H9 (cell line): ENCODE measurements at regions not wholly inside any gene's neighbourhood (a gene's known extent, or its start where the extent isn't known, plus 50 kb on each side); places are given as distances from the start of the nearest gene placed in this dataset.

Experiments
- DNase-seq: peaks from one replicate; pipeline ENCODE4 v3.0.0-alpha.2; 2017
- H2AFZ ChIP-seq: one replicate; pipeline ENCODE4 v1.6.1; 2013; ENCODE audit warnings: mild to moderate bottlenecking, low read length, control low read depth, moderate library complexity
- H2AK5ac ChIP-seq: 2 replicates; pipeline ENCODE4 v1.6.1; 2013; ENCODE audit warnings: low read length, control low read depth, mixed read lengths; ENCODE audit not compliant: insufficient read length
- H2BK120ac ChIP-seq: one replicate; pipeline ENCODE4 v1.6.1; 2013; ENCODE audit warnings: low read depth, mild to moderate bottlenecking, low read length, control low read depth, inconsistent platforms; ENCODE audit not compliant: poor library complexity, severe bottlenecking
- H2BK12ac ChIP-seq: 2 replicates; pipeline ENCODE4 v1.6.1; 2013; ENCODE audit warnings: low read length, control low read depth, mixed read lengths, low read depth; ENCODE audit not compliant: insufficient read length
- H2BK15ac ChIP-seq: 2 replicates; pipeline ENCODE4 v1.6.1; 2013; ENCODE audit warnings: low read depth, low read length, control low read depth
- H2BK20ac ChIP-seq: one replicate; pipeline ENCODE4 v1.6.1; 2013; ENCODE audit warnings: low read depth, mild to moderate bottlenecking, low read length, control low read depth, inconsistent platforms; ENCODE audit not compliant: poor library complexity, severe bottlenecking
- H2BK5ac ChIP-seq: 2 replicates; pipeline ENCODE4 v1.6.1; 2013; ENCODE audit warnings: low read length, control low read depth, mixed read lengths; ENCODE audit not compliant: insufficient read length
- H3K14ac ChIP-seq: 2 replicates; pipeline ENCODE4 v1.6.1; 2013; ENCODE audit warnings: low read length, control low read depth; ENCODE audit not compliant: insufficient read depth
- H3K18ac ChIP-seq: 2 replicates; pipeline ENCODE4 v1.6.1; 2013; ENCODE audit warnings: low read depth, mild to moderate bottlenecking, mixed read lengths, low read length, control low read depth; ENCODE audit not compliant: insufficient read length
- H3K23ac ChIP-seq: 2 replicates; pipeline ENCODE4 v1.6.1; 2013; ENCODE audit warnings: low read length, control low read depth, mixed read lengths, low read depth; ENCODE audit not compliant: insufficient read length
- H3K23me2 ChIP-seq: 2 replicates; pipeline ENCODE4 v1.6.1; 2013; ENCODE audit warnings: low read depth, mild to moderate bottlenecking, mixed read lengths, low read length, control low read depth; ENCODE audit not compliant: insufficient read length, poor library complexity, severe bottlenecking
- H3K27ac ChIP-seq: 2 replicates; pipeline ENCODE4 v1.5.1; 2013; ENCODE audit warnings: low read length, control low read depth, mixed read lengths, low read depth; ENCODE audit not compliant: insufficient read length
- H3K27me3 ChIP-seq: 2 replicates; pipeline ENCODE4 v1.6.1; 2013; ENCODE audit warnings: low read length, control low read depth, inconsistent platforms; ENCODE audit not compliant: insufficient read depth
- H3K4ac ChIP-seq: 2 replicates; pipeline ENCODE4 v1.6.1; 2013; ENCODE audit warnings: low read depth, mild to moderate bottlenecking, control low read depth, inconsistent platforms, low read length, moderate library complexity
- H3K4me1 ChIP-seq: 2 replicates; pipeline ENCODE4 v1.6.1; 2013; ENCODE audit warnings: low read length, control low read depth, inconsistent platforms; ENCODE audit not compliant: insufficient read depth
- H3K4me2 ChIP-seq: 2 replicates; pipeline ENCODE4 v1.6.1; 2013; ENCODE audit warnings: low read length, control low read depth, mixed read lengths; ENCODE audit not compliant: insufficient read length, insufficient read depth
- H3K56ac ChIP-seq: 2 replicates; pipeline ENCODE4 v1.6.1; 2013; ENCODE audit warnings: low read depth, mild to moderate bottlenecking, mixed read lengths, low read length, control low read depth; ENCODE audit not compliant: insufficient read length
- H3K79me1 ChIP-seq: 2 replicates; pipeline ENCODE4 v1.6.1; 2013; ENCODE audit warnings: low read depth, mild to moderate bottlenecking, moderate library complexity, low read length, control low read depth, inconsistent platforms; ENCODE audit not compliant: insufficient read depth, poor library complexity, severe bottlenecking
- H3K79me2 ChIP-seq: 2 replicates; pipeline ENCODE4 v1.6.1; 2013; ENCODE audit warnings: low read length, control low read depth, inconsistent platforms; ENCODE audit not compliant: insufficient read depth
- H3K9ac ChIP-seq: 2 replicates; pipeline ENCODE4 v1.6.1; 2013; ENCODE audit warnings: low read length, control low read depth, mixed read lengths; ENCODE audit not compliant: insufficient read length; ENCODE audit errors: extremely low read depth
- H3K9me3 ChIP-seq: one replicate; pipeline ENCODE4 v1.6.1; 2013; ENCODE audit warnings: low read depth, low read length, inconsistent platforms; ENCODE audit not compliant: control insufficient read depth
- H3T11ph ChIP-seq: one replicate; pipeline ENCODE4 v1.6.1; 2013; ENCODE audit warnings: mild to moderate bottlenecking, low read length, control low read depth, inconsistent platforms
- H4K20me1 ChIP-seq: one replicate; pipeline ENCODE4 v1.6.1; 2013; ENCODE audit not compliant: control insufficient read depth, insufficient read length, insufficient read depth
- H4K5ac ChIP-seq: 2 replicates; pipeline ENCODE4 v1.6.1; 2013; ENCODE audit warnings: low read depth, mild to moderate bottlenecking, mixed read lengths, low read length, control low read depth; ENCODE audit not compliant: insufficient read length
- H4K8ac ChIP-seq: replicated peaks from 2 replicates; pipeline ENCODE4 v1.6.1; 2013; ENCODE audit warnings: low read length, control low read depth, mixed read lengths, low read depth; ENCODE audit not compliant: insufficient read length
- H4K91ac ChIP-seq: 2 replicates; pipeline ENCODE4 v1.6.1; 2013; ENCODE audit warnings: low read depth, mild to moderate bottlenecking, moderate library complexity, mixed read lengths, low read length, control low read depth; ENCODE audit not compliant: insufficient read length
- H3K27ac Mint-ChIP-seq, 3 experiments: 2 replicates in 2 of 3; 3 replicates in 1 of 3; pipeline ENCODE4 v1.8.0; 2020 to 2021; ENCODE audit warnings: mixed read lengths in 3 of 3, mild to moderate bottlenecking in 1 of 3, moderate library complexity in 1 of 3
- H3K27me3 Mint-ChIP-seq: 2 replicates; pipeline ENCODE4 v1.8.0; 2021; ENCODE audit warnings: low read depth, mild to moderate bottlenecking, moderate library complexity, mixed read lengths
- H3K36me3 Mint-ChIP-seq, 3 experiments: 2 replicates in 2 of 3; 3 replicates in 1 of 3; pipeline ENCODE4 v1.8.0; 2020 to 2021; ENCODE audit warnings: low read depth in 3 of 3, mixed read lengths in 3 of 3; ENCODE audit not compliant: insufficient read depth in 1 of 3
- H3K4me1 Mint-ChIP-seq, 2 experiments: 2 replicates each; pipeline ENCODE4 v1.8.0; 2020; ENCODE audit warnings: mixed read lengths in 2 of 2
- H3K4me3 Mint-ChIP-seq, 2 experiments: 2 replicates in 1 of 2; 3 replicates in 1 of 2; pipeline ENCODE4 v1.8.0; 2020 to 2021; ENCODE audit warnings: mild to moderate bottlenecking in 2 of 2, mixed read lengths in 2 of 2, moderate library complexity in 1 of 2
- H3K9me3 Mint-ChIP-seq, 2 experiments: 2 replicates in 1 of 2; 3 replicates in 1 of 2; pipeline ENCODE4 v1.8.0; 2020; ENCODE audit warnings: mild to moderate bottlenecking in 2 of 2, mixed read lengths in 2 of 2, moderate library complexity in 1 of 2
- WGBS: extraction: QIAGEN DNeasy Blood & Tissue Kit; methylation state at CpG from one replicate; pipeline ENCODE4 v1.1.7; 2013; ENCODE audit warnings: missing lambda C conversion rate, low lambda C conversion rate, mixed read lengths; ENCODE audit not compliant: insufficient read length; ENCODE audit errors: extremely low coverage; 5-methylcytosine and 5-hydroxymethylcytosine counted together
- TF ChIP-seq, protein P1 (sequence below): fragments of 200-600 bp; sonication (generic); conservative IDR thresholded peaks from 3 replicates; pipeline ENCODE4 v1.8.0; 2021; ENCODE audit warnings: antibody characterized with exemption, mild to moderate bottlenecking

DNA sequence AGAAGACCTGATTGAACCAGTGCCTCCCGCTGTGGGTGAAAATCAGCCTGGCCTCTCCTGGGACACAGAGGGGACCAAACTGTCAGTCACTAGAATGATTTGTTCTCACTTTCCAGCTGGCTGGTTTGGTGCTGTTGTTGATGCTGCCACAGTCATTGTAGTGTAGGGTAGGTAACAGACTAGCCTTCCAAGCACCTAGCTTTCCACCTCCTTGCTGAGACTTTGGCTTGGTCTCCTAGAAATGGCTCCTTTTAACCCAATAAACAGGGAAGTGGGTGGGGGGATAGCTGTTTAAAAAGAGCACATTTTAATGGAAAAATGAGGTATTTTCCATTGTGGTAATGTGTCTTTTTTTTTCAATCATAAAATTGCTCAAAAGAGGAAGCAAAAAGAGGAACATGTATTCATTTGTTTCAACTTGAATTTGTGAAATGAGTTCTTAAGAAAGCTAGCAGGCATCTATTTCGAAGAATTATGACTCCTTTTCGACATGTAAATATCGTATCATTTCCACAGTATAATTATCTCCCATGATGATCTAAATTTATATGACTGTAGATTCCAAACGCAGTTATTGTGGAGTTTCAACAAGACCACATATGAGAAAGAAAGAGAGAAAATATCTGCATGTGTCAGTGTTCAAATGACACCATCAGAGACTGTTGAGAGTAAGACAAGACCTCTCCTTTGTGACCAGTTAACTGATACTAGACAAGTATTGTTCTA is 190.1 kb downstream of the HLX start:
- H3K9me3 ChIP-seq: no peaks in the 10 kb centered on the region
- DNase-seq: no peak
- no peak overlapping the region for H2BK12ac ChIP-seq
- H3K4me2 ChIP-seq: no peak overlapping the region
- H3K14ac ChIP-seq: no peak overlapping the region
- no peak overlapping the region for H4K91ac ChIP-seq
- no peak overlapping the region for H2BK20ac ChIP-seq
- H3K4ac ChIP-seq: no peak overlapping the region
- peaks cover 6 to 8% of the 10 kb centered on the region in 2 experiments; a peak in 2 of 5 replicates for H3K9me3 Mint-ChIP-seq
- H3K23me2 ChIP-seq: no peaks in the 10 kb centered on the region
- H3K23ac ChIP-seq: no peak overlapping the region
- no peaks in the 10 kb centered on the region for H3K27me3 ChIP-seq
- H2AFZ ChIP-seq: no peak overlapping the region
- no peak overlapping the region for H3K56ac ChIP-seq
- peaks cover 0 to 7% (median 0%) of the 10 kb centered on the region in 3 experiments; a peak in 1 of 7 replicates for H3K36me3 Mint-ChIP-seq
- H4K20me1 ChIP-seq: no peaks in the 10 kb centered on the region
- no peak overlapping the region for H3K27ac Mint-ChIP-seq
- no peak overlapping the region for H2AK5ac ChIP-seq
- no peak overlapping the region for H3K9ac ChIP-seq
- H3K4me1 Mint-ChIP-seq: no peaks in the 10 kb centered on the region
- no peaks in the 10 kb centered on the region for H3K4me1 ChIP-seq
- no peaks in the 10 kb centered on the region for H3K79me1 ChIP-seq
- no peak overlapping the region for H3K18ac ChIP-seq
- H2BK5ac ChIP-seq: no peak overlapping the region
- H3K79me2 ChIP-seq: no peaks in the 10 kb centered on the region
- no CpG with 5 or more reads among the region's 5 CpGs for WGBS
- no peak overlapping the region for H4K8ac ChIP-seq
- no peak overlapping the region for H4K5ac ChIP-seq
- no peak overlapping the region for H3K4me3 Mint-ChIP-seq
- H3T11ph ChIP-seq: no peak overlapping the region
- no peaks in the 10 kb centered on the region for H3K27me3 Mint-ChIP-seq
- H2BK15ac ChIP-seq: no peak overlapping the region
- H2BK120ac ChIP-seq: no peak overlapping the region
- no peak overlapping the region for H3K27ac ChIP-seq
- TF ChIP-seq, protein P1, sequence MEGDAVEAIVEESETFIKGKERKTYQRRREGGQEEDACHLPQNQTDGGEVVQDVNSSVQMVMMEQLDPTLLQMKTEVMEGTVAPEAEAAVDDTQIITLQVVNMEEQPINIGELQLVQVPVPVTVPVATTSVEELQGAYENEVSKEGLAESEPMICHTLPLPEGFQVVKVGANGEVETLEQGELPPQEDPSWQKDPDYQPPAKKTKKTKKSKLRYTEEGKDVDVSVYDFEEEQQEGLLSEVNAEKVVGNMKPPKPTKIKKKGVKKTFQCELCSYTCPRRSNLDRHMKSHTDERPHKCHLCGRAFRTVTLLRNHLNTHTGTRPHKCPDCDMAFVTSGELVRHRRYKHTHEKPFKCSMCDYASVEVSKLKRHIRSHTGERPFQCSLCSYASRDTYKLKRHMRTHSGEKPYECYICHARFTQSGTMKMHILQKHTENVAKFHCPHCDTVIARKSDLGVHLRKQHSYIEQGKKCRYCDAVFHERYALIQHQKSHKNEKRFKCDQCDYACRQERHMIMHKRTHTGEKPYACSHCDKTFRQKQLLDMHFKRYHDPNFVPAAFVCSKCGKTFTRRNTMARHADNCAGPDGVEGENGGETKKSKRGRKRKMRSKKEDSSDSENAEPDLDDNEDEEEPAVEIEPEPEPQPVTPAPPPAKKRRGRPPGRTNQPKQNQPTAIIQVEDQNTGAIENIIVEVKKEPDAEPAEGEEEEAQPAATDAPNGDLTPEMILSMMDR: no peak
